Testis (tissue), 2 donors: ENCODE measurements at regions not wholly inside any gene's neighbourhood (a gene's known extent, or its start where the extent isn't known, plus 50 kb on each side); places are given as distances from the start of the nearest gene placed in this dataset.

Source experiments
- POLR2A ChIP-seq: fragments of 450-650 bp; IDR thresholded peaks from one replicate; pipeline ENCODE4 v1.6.1; 2017; ENCODE audit warnings: antibody characterized with exemption, mild to moderate bottlenecking, moderate library complexity
- TF ChIP-seq, protein P1 (sequence below), 3 experiments: fragments of 450-650 bp in 2 of 3; fragments of 200-600 bp in 1 of 3; sonication (generic) in 1 of 3; IDR thresholded peaks; one replicate each; pipeline ENCODE4 v1.5.1; 2016 to 2019; ENCODE audit warnings: antibody characterized with exemption in 3 of 3, mild to moderate bottlenecking in 2 of 3, moderate library complexity in 1 of 3

GRCh38 chr17:68133346-68134045 lies 98.0 kb downstream of the KPNA2 start:
- TF ChIP-seq, protein P1, sequence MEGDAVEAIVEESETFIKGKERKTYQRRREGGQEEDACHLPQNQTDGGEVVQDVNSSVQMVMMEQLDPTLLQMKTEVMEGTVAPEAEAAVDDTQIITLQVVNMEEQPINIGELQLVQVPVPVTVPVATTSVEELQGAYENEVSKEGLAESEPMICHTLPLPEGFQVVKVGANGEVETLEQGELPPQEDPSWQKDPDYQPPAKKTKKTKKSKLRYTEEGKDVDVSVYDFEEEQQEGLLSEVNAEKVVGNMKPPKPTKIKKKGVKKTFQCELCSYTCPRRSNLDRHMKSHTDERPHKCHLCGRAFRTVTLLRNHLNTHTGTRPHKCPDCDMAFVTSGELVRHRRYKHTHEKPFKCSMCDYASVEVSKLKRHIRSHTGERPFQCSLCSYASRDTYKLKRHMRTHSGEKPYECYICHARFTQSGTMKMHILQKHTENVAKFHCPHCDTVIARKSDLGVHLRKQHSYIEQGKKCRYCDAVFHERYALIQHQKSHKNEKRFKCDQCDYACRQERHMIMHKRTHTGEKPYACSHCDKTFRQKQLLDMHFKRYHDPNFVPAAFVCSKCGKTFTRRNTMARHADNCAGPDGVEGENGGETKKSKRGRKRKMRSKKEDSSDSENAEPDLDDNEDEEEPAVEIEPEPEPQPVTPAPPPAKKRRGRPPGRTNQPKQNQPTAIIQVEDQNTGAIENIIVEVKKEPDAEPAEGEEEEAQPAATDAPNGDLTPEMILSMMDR (IDR thresholded peaks at IDR 0.05), result no peak
- no peak for TF ChIP-seq POLR2A
